CD14-positive monocyte (primary cell): ENCODE measurements at regions not wholly inside any gene's neighbourhood (a gene's known extent, or its start where the extent isn't known, plus 50 kb on each side); places are given as distances from the start of the nearest gene placed in this dataset.

Source experiments
- DNase-seq, 3 donors: peaks; one replicate each; pipeline ENCODE4 v3.0.0-alpha.2; 2011 to 2022
- H2AFZ ChIP-seq: 2 replicates; pipeline ENCODE4 v1.6.0; 2012; ENCODE audit warnings: mild to moderate bottlenecking, low read depth, low read length, inconsistent platforms; ENCODE audit not compliant: insufficient read depth, poor library complexity, severe bottlenecking
- H3K27ac ChIP-seq, 2 donors: 1 replicate in 1 of 2; 2 replicates in 1 of 2; pipeline ENCODE4 v1.5.1; 2012 to 2013; ENCODE audit warnings: low read length in 2 of 2, control low read depth in 1 of 2, inconsistent platforms in 1 of 2, low read depth in 1 of 2, mild to moderate bottlenecking in 1 of 2
- H3K27me3 ChIP-seq, 2 donors: one replicate each; pipeline versions ENCODE4 v1.6.0 to v1.6.1; 2011 to 2013; ENCODE audit warnings: low read length in 2 of 2; ENCODE audit not compliant: control insufficient read depth in 2 of 2, insufficient read depth in 2 of 2
- H3K36me3 ChIP-seq, 2 donors: replicated peaks in 1 of 2; 1 replicate in 1 of 2; 2 replicates in 1 of 2; pipeline versions ENCODE4 v1.5.1 to v1.6.1; 2012 to 2013; ENCODE audit warnings: low read length in 2 of 2, control low read depth in 1 of 2, inconsistent platforms in 1 of 2, mild to moderate bottlenecking in 1 of 2; ENCODE audit not compliant: insufficient read depth in 2 of 2, control insufficient read depth in 1 of 2
- H3K4me1 ChIP-seq, 2 donors: 1 replicate in 1 of 2; 2 replicates in 1 of 2; pipeline versions ENCODE4 v1.5.1 to v1.6.1; 2012 to 2013; ENCODE audit warnings: low read length in 2 of 2, control low read depth in 1 of 2, inconsistent platforms in 1 of 2, mild to moderate bottlenecking in 1 of 2, moderate library complexity in 1 of 2; ENCODE audit not compliant: insufficient read depth in 2 of 2, control insufficient read depth in 1 of 2
- H3K4me2 ChIP-seq: replicated peaks from 2 replicates; pipeline ENCODE3; 2012; ENCODE audit warnings: low read length, moderate library complexity, mild to moderate bottlenecking; ENCODE audit not compliant: poor library complexity, severe bottlenecking; ENCODE audit errors: extremely low read depth
- H3K4me3 ChIP-seq, 3 experiments: fragments of 200-600 bp in 1 of 3; sonication (generic) in 1 of 3; replicated peaks in 1 of 3; 1 replicate in 2 of 3; 2 replicates in 1 of 3; pipeline ENCODE4 v1.5.1; 2011 to 2013; ENCODE audit warnings: low read length in 3 of 3, mild to moderate bottlenecking in 3 of 3, control low read depth in 2 of 3, low read depth in 2 of 3, inconsistent platforms in 1 of 3, moderate library complexity in 1 of 3
- H3K79me2 ChIP-seq: 2 replicates; pipeline ENCODE4 v1.6.0; 2012; ENCODE audit warnings: mild to moderate bottlenecking, control low read depth, inconsistent platforms, low read length, moderate library complexity; ENCODE audit not compliant: insufficient read depth
- H3K9ac ChIP-seq: 2 replicates; pipeline ENCODE4 v1.6.0; 2017; ENCODE audit warnings: low read length, mild to moderate bottlenecking; ENCODE audit not compliant: insufficient read depth, poor library complexity, severe bottlenecking
- H3K9me3 ChIP-seq, 2 donors: replicated peaks in 1 of 2; 1 replicate in 1 of 2; 2 replicates in 1 of 2; pipeline versions ENCODE4 v1.5.1 to v1.6.1; 2012 to 2013; ENCODE audit warnings: low read length in 2 of 2, control low read depth in 1 of 2; ENCODE audit not compliant: control insufficient read depth in 1 of 2, insufficient read depth in 1 of 2
- H4K20me1 ChIP-seq: 2 replicates; pipeline ENCODE4 v1.6.0; 2012; ENCODE audit warnings: mild to moderate bottlenecking, low read length, control low read depth, moderate library complexity; ENCODE audit not compliant: insufficient read depth
- H3K27ac Mint-ChIP-seq, 7 donors: one replicate each; pipeline ENCODE4 v1.8.0; 2020; ENCODE audit warnings: mild to moderate bottlenecking in 7 of 7, mixed read lengths in 7 of 7, moderate library complexity in 6 of 7, inconsistent platforms in 2 of 7
- H3K27me3 Mint-ChIP-seq, 3 donors: one replicate each; pipeline ENCODE4 v1.8.0; 2021 to 2022; ENCODE audit warnings: low read depth in 3 of 3, mild to moderate bottlenecking in 3 of 3, mixed read lengths in 3 of 3, moderate library complexity in 3 of 3, inconsistent platforms in 1 of 3
- H3K36me3 Mint-ChIP-seq, 2 donors: one replicate each; pipeline ENCODE4 v1.8.0; 2020; ENCODE audit warnings: mixed read lengths in 2 of 2, inconsistent platforms in 1 of 2, mild to moderate bottlenecking in 1 of 2
- H3K4me1 Mint-ChIP-seq: one replicate; pipeline ENCODE4 v1.8.0; 2020; ENCODE audit warnings: mild to moderate bottlenecking, mixed read lengths
- H3K4me3 Mint-ChIP-seq, 2 donors: one replicate each; pipeline ENCODE4 v1.8.0; 2020; ENCODE audit warnings: mild to moderate bottlenecking in 2 of 2, mixed read lengths in 2 of 2, moderate library complexity in 1 of 2
- H3K9me3 Mint-ChIP-seq, 7 donors: one replicate each; pipeline ENCODE4 v1.8.0; 2020 to 2022; ENCODE audit warnings: mixed read lengths in 7 of 7, mild to moderate bottlenecking in 6 of 7, moderate library complexity in 6 of 7, inconsistent platforms in 2 of 7
- CTCF ChIP-seq: fragments of 200-600 bp; IDR thresholded peaks from one replicate; pipeline ENCODE4 v1.8.0; 2022; ENCODE audit warnings: antibody characterized with exemption, mild to moderate bottlenecking
- WGBS: methylation state at CpG from one replicate; pipeline ENCODE4 v1.1.5; 2013; ENCODE audit warnings: missing lambda C conversion rate; ENCODE audit not compliant: insufficient coverage; 5-methylcytosine and 5-hydroxymethylcytosine counted together
- intact Hi-C, 2 donors: fragments of 100-400 bp; cut with micrococcal nuclease; formaldehyde crosslinking; loops; one replicate each; pipeline versions ENCODE4 v1.15.0 to v1.15.1; 2023

DNA sequence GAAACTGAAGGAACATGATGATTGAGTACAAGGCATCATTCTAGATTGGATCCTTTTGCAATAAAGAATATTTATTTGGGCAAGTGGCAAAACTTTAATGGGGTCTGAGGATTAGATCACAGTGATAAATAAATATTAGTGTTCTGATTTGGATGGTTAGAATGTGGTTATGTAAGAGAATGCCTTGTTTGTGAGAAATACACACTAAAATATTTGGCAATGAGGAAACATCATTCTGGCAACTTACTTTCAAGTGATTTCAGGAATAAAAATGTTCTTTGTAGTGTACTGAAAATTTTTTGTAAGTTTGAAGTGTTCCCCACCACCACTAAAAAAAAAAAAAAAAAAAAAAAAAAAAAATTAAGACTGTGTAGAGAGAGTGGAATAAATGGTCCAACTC lies 185.1 kb upstream of the NEBL start:
- intact Hi-C loops, result no loop called here
- no peak for DNase-seq
- Histone ChIP-seq H3K27ac (no peak overlapping the region), H4K20me1 (no peaks in the 10 kb centered on the region), H3K9me3 (no peaks in the 10 kb centered on the region), H3K9ac (no peak overlapping the region), H3K4me3 (no peak overlapping the region), H3K27me3 (no peaks in the 10 kb centered on the region), H3K79me2 (no peaks in the 10 kb centered on the region), H3K36me3 (no peaks in the 10 kb centered on the region), H3K4me2 (no peak overlapping the region), H3K4me1 (no peaks in the 10 kb centered on the region), H2AFZ (no peak overlapping the region)
- Mint-ChIP-seq H3K4me1 (no peaks in the 10 kb centered on the region), H3K27me3 (peaks cover 2 to 11% (median 9%) of the 10 kb centered on the region in 3 donors), H3K4me3 (no peak overlapping the region), H3K27ac (no peak overlapping the region), H3K36me3 (peaks cover 0 to 2% of the 10 kb centered on the region in 2 donors), H3K9me3 (no peaks in the 10 kb centered on the region)
- TF ChIP-seq CTCF, result no peak

GRCh38 chr10:21080261-21080660 lies 183.2 kb upstream of the NEBL start:
- no peaks in the 10 kb centered on the region for H4K20me1 ChIP-seq
- no peaks in the 10 kb centered on the region for H3K9me3 ChIP-seq
- H3K36me3 ChIP-seq, result no peaks in the 10 kb centered on the region
- H3K27ac ChIP-seq, result no peak overlapping the region
- Mint-ChIP-seq H3K27me3 (peaks cover 2 to 11% (median 7%) of the 10 kb centered on the region in 3 donors), H3K4me1 (no peaks in the 10 kb centered on the region), H3K4me3 (no peak overlapping the region), H3K9me3 (no peaks in the 10 kb centered on the region), H3K36me3 (peaks cover 0 to 2% of the 10 kb centered on the region in 2 donors), H3K27ac (no peak overlapping the region)
- no peaks in the 10 kb centered on the region for H3K79me2 ChIP-seq
- H3K4me1 ChIP-seq, result no peaks in the 10 kb centered on the region
- no peaks in the 10 kb centered on the region for H3K27me3 ChIP-seq
- H3K9ac ChIP-seq, result no peak overlapping the region
- DNase-seq, result no peak
- TF ChIP-seq CTCF, result no peak
- H2AFZ ChIP-seq, result no peak overlapping the region
- no CpG with 5 or more reads among the region's 2 CpGs for WGBS
- H3K4me3 ChIP-seq, result no peak overlapping the region
- no peak overlapping the region for H3K4me2 ChIP-seq
- intact Hi-C loops, result no loop called here
